PC-9 (cell line): ENCODE measurements at regions not wholly inside any gene's neighbourhood (a gene's known extent, or its start where the extent isn't known, plus 50 kb on each side); places are given as distances from the start of the nearest gene placed in this dataset.

Source experiments
- BruUV-seq: library from RNA; stranded (reverse); fragments of 400-500 nt; replicated peaks from 2 replicates; lab custom pipeline; 2021; lab: Mats Ljungman, UMichigan
- CTCF ChIA-PET: fragments of 300-600 bp; sonication (Branson Sonifier 250); formaldehyde crosslinking; loops from one replicate; lab custom pipeline; 2022; ENCODE audit warnings: antibody characterized with exemption; lab: Charles Lee
- POLR2A ChIA-PET: fragments of 300-600 bp; sonication (Branson Sonifier 250); formaldehyde crosslinking; loops from one replicate; lab custom pipeline; 2022; ENCODE audit warnings: antibody characterized with exemption; ENCODE audit not compliant: unreplicated experiment; lab: Charles Lee
- DNase-seq, 2 experiments: peaks; one replicate each; pipeline versions ENCODE4 v3.0.0 to v3.0.0-alpha.2; 2015 to 2022; ENCODE audit warnings: mixed read lengths in 1 of 2
- H2AFZ ChIP-seq: fragments of 200-600 bp; sonication (generic); 2 replicates; pipeline ENCODE4 v1.8.1; 2017; ENCODE audit warnings: antibody characterized with exemption
- H3F3A ChIP-seq: fragments of 200-600 bp; sonication (generic); 2 replicates; pipeline ENCODE4 v1.8.1; 2017; ENCODE audit warnings: antibody characterized with exemption, mild to moderate bottlenecking, low read depth; ENCODE audit not compliant: insufficient read depth
- H3K27ac ChIP-seq: fragments of 200-600 bp; sonication (generic); 2 replicates; pipeline ENCODE4 v1.6.1; 2016; ENCODE audit warnings: mixed run types
- H3K27me3 ChIP-seq: fragments of 200-600 bp; sonication (generic); 2 replicates; pipeline ENCODE4 v1.6.1; 2016; ENCODE audit warnings: low read depth, mixed run types; ENCODE audit not compliant: insufficient read depth
- H3K36me3 ChIP-seq: fragments of 200-600 bp; sonication (generic); 2 replicates; pipeline ENCODE4 v1.6.1; 2016; ENCODE audit warnings: low read depth, mixed run types
- H3K4me1 ChIP-seq: fragments of 200-600 bp; sonication (generic); replicated peaks from 2 replicates; pipeline ENCODE4 v1.6.1; 2016; ENCODE audit warnings: mixed run types; ENCODE audit not compliant: insufficient read depth
- H3K4me2 ChIP-seq: fragments of 200-600 bp; sonication (generic); 2 replicates; pipeline ENCODE4 v1.6.1; 2017; ENCODE audit warnings: mixed run types
- H3K4me3 ChIP-seq: fragments of 200-600 bp; sonication (generic); 2 replicates; pipeline ENCODE4 v1.6.1; 2016; ENCODE audit warnings: mixed run types
- H3K79me2 ChIP-seq: fragments of 200-600 bp; sonication (generic); 2 replicates; pipeline ENCODE4 v1.6.1; 2017; ENCODE audit warnings: low read depth, mixed run types
- H3K9me2 ChIP-seq: fragments of 200-600 bp; sonication (generic); 2 replicates; pipeline ENCODE4 v1.8.1; 2017; ENCODE audit warnings: mild to moderate bottlenecking; ENCODE audit not compliant: insufficient read depth
- H3K9me3 ChIP-seq: fragments of 200-600 bp; sonication (generic); 2 replicates; pipeline ENCODE4 v1.8.1; 2016; ENCODE audit warnings: low read depth; ENCODE audit not compliant: insufficient read depth
- H4K20me1 ChIP-seq: fragments of 200-600 bp; sonication (generic); 2 replicates; pipeline ENCODE4 v1.8.1; 2017; ENCODE audit not compliant: insufficient read depth
- CTCF ChIP-seq: fragments of 200-600 bp; sonication (generic); conservative IDR thresholded peaks from 2 replicates; pipeline ENCODE4 v1.6.1; 2017; ENCODE audit warnings: mixed run types, antibody characterized with exemption, mild to moderate bottlenecking, moderate library complexity
- EZH2 ChIP-seq: fragments of 200-600 bp; sonication (generic); IDR thresholded peaks from 2 replicates; pipeline ENCODE4 v1.8.0; 2017; ENCODE audit warnings: antibody characterized with exemption, low read depth
- intact Hi-C: fragments of 100-400 bp; cut with micrococcal nuclease; formaldehyde crosslinking; loops from one replicate; pipeline ENCODE4 v1.10.0; 2022; ENCODE audit not compliant: unreplicated experiment

GRCh38 chr4:1471443-1472147 is 65.4 kb upstream of the NKX1-1 start:
- POLR2A ChIA-PET: no interaction called here
- no peak for TF ChIP-seq EZH2
- no peak for TF ChIP-seq CTCF
- no peaks in the 10 kb centered on the region for H3K9me2 ChIP-seq
- no peak overlapping the region for H3K4me2 ChIP-seq
- H3K9me3 ChIP-seq: no peaks in the 10 kb centered on the region
- H3K4me3 ChIP-seq: no peak overlapping the region
- H2AFZ ChIP-seq: no peak overlapping the region
- CTCF ChIA-PET: no interaction called here
- H3K79me2 ChIP-seq: no peaks in the 10 kb centered on the region
- H3K4me1 ChIP-seq: no peaks in the 10 kb centered on the region
- no TSS peak for BruUV-seq
- H3F3A ChIP-seq: no peaks in the 10 kb centered on the region
- intact Hi-C loops: no loop called here
- H4K20me1 ChIP-seq: no peaks in the 10 kb centered on the region
- no peaks in the 10 kb centered on the region for H3K36me3 ChIP-seq
- peaks cover 42% of the 10 kb centered on the region for H3K27me3 ChIP-seq
- no peak overlapping the region for H3K27ac ChIP-seq
- DNase-seq: no peak

GRCh38 chr4:1470816-1471442 is 64.7 kb upstream of the NKX1-1 start:
- peaks cover 49% of the 10 kb centered on the region for H3K27me3 ChIP-seq
- no peaks in the 10 kb centered on the region for H3K9me3 ChIP-seq
- H3F3A ChIP-seq: no peaks in the 10 kb centered on the region
- intact Hi-C loops: no loop called here
- H3K27ac ChIP-seq: no peak overlapping the region
- no peak overlapping the region for H3K4me2 ChIP-seq
- H3K4me1 ChIP-seq: no peaks in the 10 kb centered on the region
- DNase-seq: no peak
- no peak overlapping the region for H2AFZ ChIP-seq
- ChIA-PET CTCF (no interaction called here), POLR2A (no interaction called here)
- no peaks in the 10 kb centered on the region for H3K79me2 ChIP-seq
- BruUV-seq: no TSS peak
- TF ChIP-seq EZH2: no peak
- no peak for TF ChIP-seq CTCF
- H4K20me1 ChIP-seq: no peaks in the 10 kb centered on the region
- no peaks in the 10 kb centered on the region for H3K36me3 ChIP-seq
- no peaks in the 10 kb centered on the region for H3K9me2 ChIP-seq
- no peak overlapping the region for H3K4me3 ChIP-seq

GRCh38 chr4:1470393-1470670 is 64.1 kb upstream of the NKX1-1 start:
- DNase-seq: no peak
- TF ChIP-seq EZH2 (no peak), CTCF (no peak)
- no peaks in the 10 kb centered on the region for H3F3A ChIP-seq
- H4K20me1 ChIP-seq: no peaks in the 10 kb centered on the region
- H3K4me1 ChIP-seq: no peaks in the 10 kb centered on the region
- no peaks in the 10 kb centered on the region for H3K36me3 ChIP-seq
- H3K4me3 ChIP-seq: no peak overlapping the region
- no peaks in the 10 kb centered on the region for H3K9me2 ChIP-seq
- no peaks in the 10 kb centered on the region for H3K79me2 ChIP-seq
- no peak overlapping the region for H3K27ac ChIP-seq
- no peaks in the 10 kb centered on the region for H3K9me3 ChIP-seq
- H3K4me2 ChIP-seq: no peak overlapping the region
- no TSS peak for BruUV-seq
- CTCF ChIA-PET: no interaction called here
- intact Hi-C loops: no loop called here
- no peak overlapping the region for H2AFZ ChIP-seq
- peaks cover 55% of the 10 kb centered on the region for H3K27me3 ChIP-seq
- POLR2A ChIA-PET: no interaction called here
